SU-DHL-6 (cell line): ENCODE measurements at regions not wholly inside any gene's neighbourhood (a gene's known extent, or its start where the extent isn't known, plus 50 kb on each side); places are given as distances from the start of the nearest gene placed in this dataset.

ENCODE experiments used
- EZH2phosphoT487 ChIP-seq: fragments of 200-600 bp; sonication (generic), shearing (Covaris generic); conservative IDR thresholded peaks from 2 replicates; pipeline ENCODE4 v1.6.1; 2018; ENCODE audit warnings: mild to moderate bottlenecking, antibody characterized with exemption, low read length, moderate library complexity, mixed read lengths
- TF ChIP-seq, protein P1 (sequence below): fragments of 200-600 bp; sonication (generic); IDR thresholded peaks from one replicate; pipeline ENCODE4 v1.5.1; 2017; ENCODE audit warnings: antibody characterized with exemption, mild to moderate bottlenecking, low read length, moderate library complexity; ENCODE audit not compliant: insufficient read depth, poor library complexity, severe bottlenecking

- TF ChIP-seq, protein P1, sequence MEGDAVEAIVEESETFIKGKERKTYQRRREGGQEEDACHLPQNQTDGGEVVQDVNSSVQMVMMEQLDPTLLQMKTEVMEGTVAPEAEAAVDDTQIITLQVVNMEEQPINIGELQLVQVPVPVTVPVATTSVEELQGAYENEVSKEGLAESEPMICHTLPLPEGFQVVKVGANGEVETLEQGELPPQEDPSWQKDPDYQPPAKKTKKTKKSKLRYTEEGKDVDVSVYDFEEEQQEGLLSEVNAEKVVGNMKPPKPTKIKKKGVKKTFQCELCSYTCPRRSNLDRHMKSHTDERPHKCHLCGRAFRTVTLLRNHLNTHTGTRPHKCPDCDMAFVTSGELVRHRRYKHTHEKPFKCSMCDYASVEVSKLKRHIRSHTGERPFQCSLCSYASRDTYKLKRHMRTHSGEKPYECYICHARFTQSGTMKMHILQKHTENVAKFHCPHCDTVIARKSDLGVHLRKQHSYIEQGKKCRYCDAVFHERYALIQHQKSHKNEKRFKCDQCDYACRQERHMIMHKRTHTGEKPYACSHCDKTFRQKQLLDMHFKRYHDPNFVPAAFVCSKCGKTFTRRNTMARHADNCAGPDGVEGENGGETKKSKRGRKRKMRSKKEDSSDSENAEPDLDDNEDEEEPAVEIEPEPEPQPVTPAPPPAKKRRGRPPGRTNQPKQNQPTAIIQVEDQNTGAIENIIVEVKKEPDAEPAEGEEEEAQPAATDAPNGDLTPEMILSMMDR = no peak
- no peak for TF ChIP-seq EZH2phosphoT487
Observed at GRCh38 chr5:19401032-19401431, 587.0 kb downstream of the CDH18 start.
